ENCODE measurements at regions not wholly inside any gene's neighbourhood (a gene's known extent, or its start where the extent isn't known, plus 50 kb on each side); places are given as distances from the start of the nearest gene placed in this dataset.

DNA sequence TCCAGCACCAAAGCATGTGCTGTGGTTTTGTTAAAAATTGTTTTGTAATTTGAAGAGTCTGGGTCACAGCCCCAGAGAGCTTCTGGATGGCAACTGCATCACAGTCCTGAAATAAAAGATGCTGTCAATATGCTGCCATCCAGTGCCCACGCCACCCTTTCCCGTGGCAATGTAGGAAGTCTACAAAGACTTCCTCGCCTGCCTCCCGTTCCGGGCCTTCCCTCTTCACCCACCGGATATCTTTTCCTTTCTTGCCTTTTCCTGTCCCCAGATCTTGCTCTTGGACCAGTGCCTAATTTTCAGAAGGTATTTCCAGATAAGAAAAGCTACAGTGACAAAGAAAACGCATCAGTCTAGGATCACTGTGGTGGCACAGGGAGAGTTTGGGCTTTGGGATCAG lies 85.3 kb upstream of the RNU6-1 start:
- Histone ChIP-seq H3K27me3 (ENCODE audit: insufficient read depth, low read length) (no peaks in the 10 kb centered on the region), H3K9me2 (ENCODE audit: low read depth, low read length) (no peaks in the 10 kb centered on the region), H3K79me2 (ENCODE audit: insufficient read depth, low read length) (no peaks in the 10 kb centered on the region), H3K9ac (ENCODE audit: low read length) (no peak overlapping the region), H3F3A (ENCODE audit: insufficient read depth, low read length) (no peaks in the 10 kb centered on the region), H3K4me1 (ENCODE audit: insufficient read depth, low read length, severe bottlenecking) (no peaks in the 10 kb centered on the region), H4K20me1 (ENCODE audit: insufficient read depth, low read length) (no peaks in the 10 kb centered on the region), H3K4me2 (ENCODE audit: low read length) (no peak overlapping the region), H3K9me3 (ENCODE audit: low read length) (no peaks in the 10 kb centered on the region), H3K27ac (ENCODE audit: low read depth, low read length, poor library complexity, severe bottlenecking) (no peak overlapping the region), H3K4me3 (ENCODE audit: low read depth, low read length, poor library complexity, severe bottlenecking) (no peak overlapping the region), H2AFZ (ENCODE audit: low read length) (no peak overlapping the region), H3K36me3 (ENCODE audit: insufficient read depth, low read length) (no peaks in the 10 kb centered on the region)
- no peak for TF ChIP-seq EZH2 (IDR thresholded peaks at IDR 0.05; ENCODE audit: borderline replicate concordance, low read length)
- TF ChIP-seq, protein P1, sequence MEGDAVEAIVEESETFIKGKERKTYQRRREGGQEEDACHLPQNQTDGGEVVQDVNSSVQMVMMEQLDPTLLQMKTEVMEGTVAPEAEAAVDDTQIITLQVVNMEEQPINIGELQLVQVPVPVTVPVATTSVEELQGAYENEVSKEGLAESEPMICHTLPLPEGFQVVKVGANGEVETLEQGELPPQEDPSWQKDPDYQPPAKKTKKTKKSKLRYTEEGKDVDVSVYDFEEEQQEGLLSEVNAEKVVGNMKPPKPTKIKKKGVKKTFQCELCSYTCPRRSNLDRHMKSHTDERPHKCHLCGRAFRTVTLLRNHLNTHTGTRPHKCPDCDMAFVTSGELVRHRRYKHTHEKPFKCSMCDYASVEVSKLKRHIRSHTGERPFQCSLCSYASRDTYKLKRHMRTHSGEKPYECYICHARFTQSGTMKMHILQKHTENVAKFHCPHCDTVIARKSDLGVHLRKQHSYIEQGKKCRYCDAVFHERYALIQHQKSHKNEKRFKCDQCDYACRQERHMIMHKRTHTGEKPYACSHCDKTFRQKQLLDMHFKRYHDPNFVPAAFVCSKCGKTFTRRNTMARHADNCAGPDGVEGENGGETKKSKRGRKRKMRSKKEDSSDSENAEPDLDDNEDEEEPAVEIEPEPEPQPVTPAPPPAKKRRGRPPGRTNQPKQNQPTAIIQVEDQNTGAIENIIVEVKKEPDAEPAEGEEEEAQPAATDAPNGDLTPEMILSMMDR (IDR thresholded peaks at IDR 0.05; ENCODE audit: low read length) = no peak

GRCh38 chr15:67927501-67928168 lies 87.8 kb upstream of the RNU6-1 start:
- Histone ChIP-seq H3K27ac (ENCODE audit: low read depth, low read length, poor library complexity, severe bottlenecking) (no peak overlapping the region), H3K79me2 (ENCODE audit: insufficient read depth, low read length) (no peaks in the 10 kb centered on the region), H3K27me3 (ENCODE audit: insufficient read depth, low read length) (no peaks in the 10 kb centered on the region), H3K4me2 (ENCODE audit: low read length) (no peak overlapping the region), H3K9me2 (ENCODE audit: low read depth, low read length) (no peaks in the 10 kb centered on the region), H3K9ac (ENCODE audit: low read length) (no peak overlapping the region), H3K4me1 (ENCODE audit: insufficient read depth, low read length, severe bottlenecking) (no peaks in the 10 kb centered on the region), H3F3A (ENCODE audit: insufficient read depth, low read length) (no peaks in the 10 kb centered on the region), H3K36me3 (ENCODE audit: insufficient read depth, low read length) (no peaks in the 10 kb centered on the region), H2AFZ (ENCODE audit: low read length) (no peak overlapping the region), H3K9me3 (ENCODE audit: low read length) (no peaks in the 10 kb centered on the region), H4K20me1 (ENCODE audit: insufficient read depth, low read length) (no peaks in the 10 kb centered on the region), H3K4me3 (ENCODE audit: low read depth, low read length, poor library complexity, severe bottlenecking) (no peak overlapping the region)
- TF ChIP-seq, protein P1 (IDR thresholded peaks at IDR 0.05; ENCODE audit: low read length) = no peak
- TF ChIP-seq EZH2 (IDR thresholded peaks at IDR 0.05; ENCODE audit: borderline replicate concordance, low read length) = no peak

GRCh38 chr15:67928666-67929065 lies 88.8 kb upstream of the RNU6-1 start:
- Histone ChIP-seq H3F3A (ENCODE audit: insufficient read depth, low read length) (no peaks in the 10 kb centered on the region), H4K20me1 (ENCODE audit: insufficient read depth, low read length) (no peaks in the 10 kb centered on the region), H3K27me3 (ENCODE audit: insufficient read depth, low read length) (no peaks in the 10 kb centered on the region), H3K4me3 (ENCODE audit: low read depth, low read length, poor library complexity, severe bottlenecking) (no peak overlapping the region), H2AFZ (ENCODE audit: low read length) (no peak overlapping the region), H3K4me2 (ENCODE audit: low read length) (no peak overlapping the region), H3K4me1 (ENCODE audit: insufficient read depth, low read length, severe bottlenecking) (no peaks in the 10 kb centered on the region), H3K79me2 (ENCODE audit: insufficient read depth, low read length) (no peaks in the 10 kb centered on the region), H3K9ac (ENCODE audit: low read length) (no peak overlapping the region), H3K9me2 (ENCODE audit: low read depth, low read length) (no peaks in the 10 kb centered on the region), H3K27ac (ENCODE audit: low read depth, low read length, poor library complexity, severe bottlenecking) (no peak overlapping the region), H3K36me3 (ENCODE audit: insufficient read depth, low read length) (no peaks in the 10 kb centered on the region), H3K9me3 (ENCODE audit: low read length) (no peaks in the 10 kb centered on the region)
- TF ChIP-seq, protein P1 (IDR thresholded peaks at IDR 0.05; ENCODE audit: low read length) = no peak
- no peak for TF ChIP-seq EZH2 (IDR thresholded peaks at IDR 0.05; ENCODE audit: borderline replicate concordance, low read length)
